ENCODE measurements at regions not wholly inside any gene's neighbourhood (a gene's known extent, or its start where the extent isn't known, plus 50 kb on each side); places are given as distances from the start of the nearest gene placed in this dataset.

- ChIA-PET CTCF (ENCODE audit: unreplicated experiment) (no interaction called here), POLR2A (interaction anchor here (0.6 to 0.8 kb wide), 2 partner anchors 687 to 1700 kb away, joined by 3 read pairs; no protein-coding TSS in a partner anchor)
- H3K27ac ChIP-seq (ENCODE audit: low read depth, low read length, poor library complexity, severe bottlenecking), result no peak overlapping the region
- H3K4me3 ChIP-seq (ENCODE audit: low read depth, low read length, poor library complexity, severe bottlenecking), result no peak overlapping the region
- TF ChIP-seq EZH2phosphoT487 (IDR thresholded peaks at IDR 0.05; ENCODE audit: borderline replicate concordance, low read depth, low read length), result no peak
- TF ChIP-seq, protein P1, sequence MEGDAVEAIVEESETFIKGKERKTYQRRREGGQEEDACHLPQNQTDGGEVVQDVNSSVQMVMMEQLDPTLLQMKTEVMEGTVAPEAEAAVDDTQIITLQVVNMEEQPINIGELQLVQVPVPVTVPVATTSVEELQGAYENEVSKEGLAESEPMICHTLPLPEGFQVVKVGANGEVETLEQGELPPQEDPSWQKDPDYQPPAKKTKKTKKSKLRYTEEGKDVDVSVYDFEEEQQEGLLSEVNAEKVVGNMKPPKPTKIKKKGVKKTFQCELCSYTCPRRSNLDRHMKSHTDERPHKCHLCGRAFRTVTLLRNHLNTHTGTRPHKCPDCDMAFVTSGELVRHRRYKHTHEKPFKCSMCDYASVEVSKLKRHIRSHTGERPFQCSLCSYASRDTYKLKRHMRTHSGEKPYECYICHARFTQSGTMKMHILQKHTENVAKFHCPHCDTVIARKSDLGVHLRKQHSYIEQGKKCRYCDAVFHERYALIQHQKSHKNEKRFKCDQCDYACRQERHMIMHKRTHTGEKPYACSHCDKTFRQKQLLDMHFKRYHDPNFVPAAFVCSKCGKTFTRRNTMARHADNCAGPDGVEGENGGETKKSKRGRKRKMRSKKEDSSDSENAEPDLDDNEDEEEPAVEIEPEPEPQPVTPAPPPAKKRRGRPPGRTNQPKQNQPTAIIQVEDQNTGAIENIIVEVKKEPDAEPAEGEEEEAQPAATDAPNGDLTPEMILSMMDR (conservative IDR thresholded peaks at IDR 0.05; ENCODE audit: low read length), result no peak
- intact Hi-C loops (cut with micrococcal nuclease; ENCODE audit: unreplicated experiment), result no loop called here
- no peak for DNase-seq (ENCODE audit: low spot score)
- no peaks in the 10 kb centered on the region for H3K9me2 ChIP-seq (ENCODE audit: insufficient read depth, low read length)
- no peak overlapping the region for H2AFZ ChIP-seq (ENCODE audit: low read length)
- no peaks in the 10 kb centered on the region for H3K4me1 ChIP-seq (ENCODE audit: insufficient read depth, low read length, poor library complexity, severe bottlenecking)
- no peaks in the 10 kb centered on the region for H3K9me3 ChIP-seq (ENCODE audit: low read length)
- BruUV-seq (replicated peaks), result no TSS peak
- no peaks in the 10 kb centered on the region for H3K79me2 ChIP-seq (ENCODE audit: insufficient read depth, low read depth, low read length)
- no peaks in the 10 kb centered on the region for H4K20me1 ChIP-seq (ENCODE audit: insufficient read depth, low read length)
- H3K4me2 ChIP-seq (ENCODE audit: low read length), result no peak overlapping the region
- H3K36me3 ChIP-seq (ENCODE audit: insufficient read depth, low read length), result no peaks in the 10 kb centered on the region
Measured at GRCh38 chr7:27459021-27459730, 203.5 kb downstream of the HIBADH start.

DNA sequence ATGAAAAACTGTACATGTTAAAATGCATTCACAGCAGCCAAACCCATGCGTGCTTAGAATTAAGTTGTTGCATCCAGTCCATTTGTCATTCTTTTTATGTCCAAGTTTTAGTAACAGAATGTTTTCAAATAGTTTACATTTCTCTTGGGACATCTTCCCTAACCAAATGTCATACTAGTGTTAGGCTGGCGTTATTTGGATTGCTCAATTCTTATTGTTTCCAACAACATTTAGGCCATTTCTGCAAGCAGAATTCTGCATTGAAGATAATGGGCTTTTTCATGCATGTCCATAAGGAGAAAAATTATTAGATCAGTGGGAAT, 203.0 kb downstream of the HIBADH start:
- Histone ChIP-seq H2AFZ (ENCODE audit: low read length) (no peak overlapping the region), H3K4me2 (ENCODE audit: low read length) (no peak overlapping the region), H3K79me2 (ENCODE audit: insufficient read depth, low read depth, low read length) (no peaks in the 10 kb centered on the region), H3K4me3 (ENCODE audit: low read depth, low read length, poor library complexity, severe bottlenecking) (no peak overlapping the region), H3K4me1 (ENCODE audit: insufficient read depth, low read length, poor library complexity, severe bottlenecking) (no peaks in the 10 kb centered on the region), H3K9me3 (ENCODE audit: low read length) (no peaks in the 10 kb centered on the region), H4K20me1 (ENCODE audit: insufficient read depth, low read length) (no peaks in the 10 kb centered on the region), H3K27ac (ENCODE audit: low read depth, low read length, poor library complexity, severe bottlenecking) (no peak overlapping the region), H3K36me3 (ENCODE audit: insufficient read depth, low read length) (no peaks in the 10 kb centered on the region), H3K9me2 (ENCODE audit: insufficient read depth, low read length) (no peaks in the 10 kb centered on the region)
- ChIA-PET POLR2A (interaction anchor here (0.6 to 0.8 kb wide), 2 partner anchors 688 to 1701 kb away, joined by 3 read pairs; no protein-coding TSS in a partner anchor), CTCF (ENCODE audit: unreplicated experiment) (no interaction called here)
- TF ChIP-seq EZH2phosphoT487 (IDR thresholded peaks at IDR 0.05; ENCODE audit: borderline replicate concordance, low read depth, low read length), result no peak
- TF ChIP-seq, protein P1 (conservative IDR thresholded peaks at IDR 0.05; ENCODE audit: low read length), result no peak
- intact Hi-C loops (cut with micrococcal nuclease; ENCODE audit: unreplicated experiment), result no loop called here
- no peak for DNase-seq (ENCODE audit: low spot score)
- BruUV-seq (replicated peaks), result no TSS peak

GRCh38 chr7:27462575-27463270, 200.0 kb downstream of the HIBADH start:
- H3K4me3 ChIP-seq (ENCODE audit: low read depth, low read length, poor library complexity, severe bottlenecking), result no peak overlapping the region
- no peaks in the 10 kb centered on the region for H3K9me3 ChIP-seq (ENCODE audit: low read length)
- H4K20me1 ChIP-seq (ENCODE audit: insufficient read depth, low read length), result no peaks in the 10 kb centered on the region
- no peaks in the 10 kb centered on the region for H3K36me3 ChIP-seq (ENCODE audit: insufficient read depth, low read length)
- H3K4me1 ChIP-seq (ENCODE audit: insufficient read depth, low read length, poor library complexity, severe bottlenecking), result no peaks in the 10 kb centered on the region
- intact Hi-C loops (cut with micrococcal nuclease; ENCODE audit: unreplicated experiment), result no loop called here
- H3K27ac ChIP-seq (ENCODE audit: low read depth, low read length, poor library complexity, severe bottlenecking), result no peak overlapping the region
- no peak for DNase-seq (ENCODE audit: low spot score)
- H3K9me2 ChIP-seq (ENCODE audit: insufficient read depth, low read length), result no peaks in the 10 kb centered on the region
- no peak overlapping the region for H2AFZ ChIP-seq (ENCODE audit: low read length)
- BruUV-seq (replicated peaks), result no TSS peak
- ChIA-PET CTCF (ENCODE audit: unreplicated experiment) (no interaction called here), POLR2A (no interaction called here)
- no peaks in the 10 kb centered on the region for H3K79me2 ChIP-seq (ENCODE audit: insufficient read depth, low read depth, low read length)
- no peak for TF ChIP-seq EZH2phosphoT487 (IDR thresholded peaks at IDR 0.05; ENCODE audit: borderline replicate concordance, low read depth, low read length)
- TF ChIP-seq, protein P1 (conservative IDR thresholded peaks at IDR 0.05; ENCODE audit: low read length), result no peak
- H3K4me2 ChIP-seq (ENCODE audit: low read length), result no peak overlapping the region
